K562 (cell line): ENCODE measurements at regions not wholly inside any gene's neighbourhood (a gene's known extent, or its start where the extent isn't known, plus 50 kb on each side); places are given as distances from the start of the nearest gene placed in this dataset.

ENCODE experiments used
- ATAC-seq: fragments of 200-7000 bp; cut with Tn5 transposase; 3 replicates; pipeline ENCODE4 v1.9.1; 2020; ENCODE audit warnings: moderate library complexity
- BruUV-seq: library from RNA; stranded (reverse); fragments of 400-500 nt; replicated peaks from 2 replicates; lab custom pipeline; 2021; lab: Mats Ljungman, UMichigan
- CTCF ChIA-PET: fragments of 300-600 bp; formaldehyde crosslinking; extraction: SDS; loops from one replicate; lab custom pipeline; 2021; ENCODE audit warnings: low intra/inter-chr PET ratio; lab: Yijun Ruan, JAX
- POLR2A ChIA-PET: fragments of 300-600, 350-650 bp; sonication (Branson Sonifier 250); formaldehyde crosslinking; extraction: SDS; loops from one replicate; lab custom pipeline; 2021; ENCODE audit warnings: antibody characterized with exemption, inconsistent platforms; lab: Yijun Ruan, JAX
- DNase-seq, 4 experiments: peaks; one replicate each; pipeline versions ENCODE4 v3.0.0 to v3.0.0-alpha.2; 2011 to 2018; ENCODE audit warnings: low spot score in 3 of 4, mixed read lengths in 3 of 4; ENCODE audit errors: extremely low read depth in 1 of 4
- FAIRE-seq: peaks from 2 replicates; lab custom pipeline; 2011; peaks lifted over from hg19 to GRCh38; lab: Jason Lieb, UNC
- H2AFZ ChIP-seq: 2 replicates; pipeline ENCODE4 v1.6.0; 2011; ENCODE audit warnings: low read depth, low read length, control low read depth, inconsistent platforms
- H3K27ac ChIP-seq: fragments of 200-600 bp; 3 replicates; pipeline ENCODE4 v1.8.0; 2011; ENCODE audit warnings: low read depth, mild to moderate bottlenecking, control low read depth, inconsistent platforms, low read length, moderate library complexity, mixed read lengths; ENCODE audit errors: extremely low read depth
- H3K27me3 ChIP-seq, 2 experiments: fragments of 300-600 bp in 1 of 2; 2 replicates in 1 of 2; 3 replicates in 1 of 2; pipeline versions ENCODE4 v1.6.0 to v1.8.0; 2011; ENCODE audit warnings: inconsistent platforms in 2 of 2, low read length in 2 of 2, mild to moderate bottlenecking in 1 of 2, mixed read lengths in 1 of 2, moderate library complexity in 1 of 2; ENCODE audit not compliant: control insufficient read depth in 2 of 2, insufficient read depth in 2 of 2
- H3K36me3 ChIP-seq: fragments of 300-600 bp; 3 replicates; pipeline ENCODE4 v1.8.0; 2011; ENCODE audit warnings: mild to moderate bottlenecking, low read length, inconsistent platforms; ENCODE audit not compliant: control insufficient read depth, insufficient read depth
- H3K4me1 ChIP-seq, 2 experiments: fragments of 200-600 bp in 1 of 2; replicated peaks in 1 of 2; 2 replicates in 1 of 2; 3 replicates in 1 of 2; pipeline versions ENCODE4 v1.5.1 to v1.8.0; 2011; ENCODE audit warnings: inconsistent platforms in 2 of 2, low read length in 2 of 2, mild to moderate bottlenecking in 1 of 2, mixed read lengths in 1 of 2, moderate library complexity in 1 of 2; ENCODE audit not compliant: control insufficient read depth in 2 of 2, insufficient read depth in 2 of 2
- H3K4me2 ChIP-seq: 2 replicates; pipeline ENCODE4 v1.6.1; 2011; ENCODE audit warnings: low read length, control low read depth, inconsistent platforms, mixed read lengths; ENCODE audit not compliant: insufficient read depth
- H3K4me3 ChIP-seq: fragments of 200-600 bp; sonication (generic), shearing (Covaris generic); 2 replicates; pipeline ENCODE4 v1.5.1; 2016; ENCODE audit warnings: control low read depth, inconsistent platforms
- H3K79me2 ChIP-seq: fragments of 200-600 bp; 3 replicates; pipeline ENCODE4 v1.8.0; 2011; ENCODE audit warnings: low read length, inconsistent platforms; ENCODE audit not compliant: control insufficient read depth, insufficient read depth
- H3K9ac ChIP-seq, 2 experiments: 2 replicates each; pipeline versions ENCODE4 v1.6.0 to v1.6.1; 2011; ENCODE audit warnings: low read depth in 2 of 2, low read length in 2 of 2, control low read depth in 1 of 2, inconsistent platforms in 1 of 2, mild to moderate bottlenecking in 1 of 2, mixed read lengths in 1 of 2; ENCODE audit not compliant: insufficient read depth in 1 of 2
- H3K9me1 ChIP-seq: one replicate; pipeline ENCODE4 v1.6.0; 2011; ENCODE audit warnings: inconsistent platforms, mild to moderate bottlenecking, low read length, moderate library complexity; ENCODE audit not compliant: control insufficient read depth, insufficient read depth
- H3K9me3 ChIP-seq: replicated peaks from 2 replicates; pipeline ENCODE4 v1.5.1; 2011; ENCODE audit warnings: low read depth, low read length, inconsistent platforms; ENCODE audit not compliant: control insufficient read depth, insufficient read depth
- H4K20me1 ChIP-seq: replicated peaks from 2 replicates; pipeline ENCODE4 v1.6.1; 2011; ENCODE audit warnings: low read length, inconsistent platforms, mixed read lengths; ENCODE audit not compliant: control insufficient read depth, insufficient read depth
- HSF4 ChIP-seq: fragments of 250-450 bp; sonication (Bioruptor Pico); IDR thresholded peaks from 2 replicates; pipeline ENCODE4 v2.1.2; 2022; ENCODE audit warnings: mild to moderate bottlenecking, moderate library complexity, borderline replicate concordance
- REST ChIP-seq, 2 experiments: fragments of 450-650 bp; formaldehyde crosslinking in 1 of 2; IDR thresholded peaks; 2 replicates each; pipeline versions ENCODE4 v1.4.0 to v1.6.1; 2014 to 2020; ENCODE audit warnings: mild to moderate bottlenecking in 2 of 2, borderline replicate concordance in 1 of 2, low read depth in 1 of 2
- WGBS: fragments of 100-300 bp; shearing (Covaris generic); methylation state at CpG from one replicate; pipeline ENCODE4 v1.1.6; 2016; ENCODE audit warnings: low coverage, mixed read lengths; ENCODE audit not compliant: insufficient coverage; ENCODE audit errors: missing lambda C conversion rate; 5-methylcytosine and 5-hydroxymethylcytosine counted together
- in situ Hi-C: fragments of 300-500 bp; cut with MboI; formaldehyde crosslinking; loops from 4 replicates; pipeline ENCODE4 v1.15.0; 2018; ENCODE audit warnings: inconsistent platforms, mixed read lengths
- intact Hi-C: fragments of 100-400 bp; cut with micrococcal nuclease; formaldehyde crosslinking; loops from 2 replicates; pipeline ENCODE4 v1.14.2; 2022
- TF ChIP-seq, protein P1 (sequence below): fragments of 450-650 bp; IDR thresholded peaks from 2 replicates; pipeline ENCODE4 v1.6.1; 2018; ENCODE audit warnings: mild to moderate bottlenecking, low read depth; ENCODE audit not compliant: partially characterized antibody

- TF ChIP-seq, protein P1, sequence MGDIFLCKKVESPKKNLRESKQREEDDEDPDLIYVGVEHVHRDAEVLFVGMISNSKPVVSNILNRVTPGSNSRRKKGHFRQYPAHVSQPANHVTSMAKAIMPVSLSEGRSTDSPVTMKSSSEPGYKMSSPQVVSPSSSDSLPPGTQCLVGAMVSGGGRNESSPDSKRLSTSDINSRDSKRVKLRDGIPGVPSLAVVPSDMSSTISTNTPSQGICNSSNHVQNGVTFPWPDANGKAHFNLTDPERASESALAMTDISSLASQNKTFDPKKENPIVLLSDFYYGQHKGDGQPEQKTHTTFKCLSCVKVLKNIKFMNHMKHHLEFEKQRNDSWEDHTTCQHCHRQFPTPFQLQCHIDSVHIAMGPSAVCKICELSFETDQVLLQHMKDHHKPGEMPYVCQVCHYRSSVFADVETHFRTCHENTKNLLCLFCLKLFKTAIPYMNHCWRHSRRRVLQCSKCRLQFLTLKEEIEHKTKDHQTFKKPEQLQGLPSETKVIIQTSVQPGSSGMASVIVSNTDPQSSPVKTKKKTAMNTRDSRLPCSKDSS = no peak
Observed at GRCh38 chrX:6821730-6822129, 286.8 kb upstream of the VCX3A start (continued).

- no peaks in the 10 kb centered on the region for H3K79me2 ChIP-seq
- H3K4me1 ChIP-seq = no peaks in the 10 kb centered on the region
- H3K9ac ChIP-seq = no peak overlapping the region
- H3K36me3 ChIP-seq = no peaks in the 10 kb centered on the region
- H3K4me2 ChIP-seq = no peak overlapping the region
- in situ Hi-C loops (no loop called here), intact Hi-C loops (no loop called here)
- ChIA-PET CTCF (no interaction called here), POLR2A (no interaction called here)
- H3K9me3 ChIP-seq = 0 out of 2 replicates have a peak, but pooled peaks cover 2% of the 10 kb centered on the region
- ATAC-seq (no peak), FAIRE-seq (no peak), DNase-seq (no peak)
- no peaks in the 10 kb centered on the region for H3K27me3 ChIP-seq
- no peak overlapping the region for H2AFZ ChIP-seq
- H3K4me3 ChIP-seq = no peak overlapping the region
- H4K20me1 ChIP-seq = no peaks in the 10 kb centered on the region
- BruUV-seq = no TSS peak
- no peak overlapping the region for H3K27ac ChIP-seq
- 0% methylated on average over 2 of the region's 8 CpGs for WGBS
- TF ChIP-seq REST (IDR thresholded peaks at IDR 0.05; ENCODE audit: borderline replicate concordance) (peak; percentile 34; the same call in 1 of the 2 replicates), REST (CRISPR knock-in tag; IDR thresholded peaks at IDR 0.05; ENCODE audit: low read depth) (no peak), HSF4 (CRISPR knock-in tag) (no peak)
- no peaks in the 10 kb centered on the region for H3K9me1 ChIP-seq
Observed at GRCh38 chrX:6813836-6814370, 279.0 kb upstream of the VCX3A start.
